Neuronal stem cell (in vitro differentiated cells): ENCODE measurements at regions not wholly inside any gene's neighbourhood (a gene's known extent, or its start where the extent isn't known, plus 50 kb on each side); places are given as distances from the start of the nearest gene placed in this dataset.

ENCODE experiments used
- DNase-seq: peaks from one replicate; pipeline ENCODE4 v3.0.0-alpha.2; 2013; ENCODE audit warnings: low spot score
- H2AFZ ChIP-seq: one replicate; pipeline ENCODE4 v1.6.1; 2013; ENCODE audit warnings: mild to moderate bottlenecking, low read length, inconsistent platforms
- H2AK5ac ChIP-seq: 2 replicates; pipeline ENCODE4 v1.6.1; 2013; ENCODE audit warnings: low read depth, mild to moderate bottlenecking, inconsistent platforms, low read length, moderate library complexity, mixed read lengths
- H2BK120ac ChIP-seq: 2 replicates; pipeline ENCODE4 v1.6.1; 2013; ENCODE audit warnings: low read depth, mild to moderate bottlenecking, inconsistent platforms, low read length, moderate library complexity, mixed read lengths
- H2BK12ac ChIP-seq: one replicate; pipeline ENCODE4 v1.6.1; 2013; ENCODE audit warnings: low read length, inconsistent platforms
- H2BK15ac ChIP-seq: 2 replicates; pipeline ENCODE4 v1.6.1; 2013; ENCODE audit warnings: mild to moderate bottlenecking, low read length, inconsistent platforms, mixed read lengths
- H2BK5ac ChIP-seq: one replicate; pipeline ENCODE4 v1.6.1; 2013; ENCODE audit warnings: inconsistent platforms, mild to moderate bottlenecking, low read length, moderate library complexity
- H3K14ac ChIP-seq: one replicate; pipeline ENCODE4 v1.6.1; 2013; ENCODE audit warnings: low read length, inconsistent platforms
- H3K18ac ChIP-seq: 2 replicates; pipeline ENCODE4 v1.6.1; 2013; ENCODE audit warnings: low read length, inconsistent platforms
- H3K23ac ChIP-seq: 2 replicates; pipeline ENCODE4 v1.6.1; 2013; ENCODE audit warnings: low read depth, mild to moderate bottlenecking, mixed read lengths, low read length, inconsistent platforms; ENCODE audit not compliant: poor library complexity
- H3K27ac ChIP-seq: replicated peaks from 3 replicates; pipeline ENCODE4 v1.5.1; 2013; ENCODE audit warnings: low read length, inconsistent platforms
- H3K27me3 ChIP-seq, 3 experiments: 2 replicates each; pipeline ENCODE4 v1.6.1; 2013; ENCODE audit warnings: low read length in 3 of 3, mild to moderate bottlenecking in 2 of 3, inconsistent platforms in 1 of 3, low read depth in 1 of 3, mixed read lengths in 1 of 3, moderate library complexity in 1 of 3; ENCODE audit not compliant: control insufficient read depth in 3 of 3, insufficient read depth in 3 of 3
- H3K36me3 ChIP-seq, 2 donors: replicated peaks in 1 of 2; 2 replicates each; pipeline ENCODE4 v1.6.1; 2013; ENCODE audit warnings: low read length in 2 of 2; ENCODE audit not compliant: control insufficient read depth in 2 of 2, insufficient read depth in 2 of 2
- H3K4ac ChIP-seq: 2 replicates; pipeline ENCODE4 v1.6.1; 2013; ENCODE audit warnings: inconsistent platforms, mild to moderate bottlenecking, low read length, moderate library complexity
- H3K4me1 ChIP-seq, 2 donors: 1 replicate in 1 of 2; 2 replicates in 1 of 2; pipeline ENCODE4 v1.6.1; 2013; ENCODE audit warnings: low read length in 2 of 2, low read depth in 1 of 2; ENCODE audit not compliant: control insufficient read depth in 2 of 2, insufficient read depth in 1 of 2
- H3K4me2 ChIP-seq: one replicate; pipeline ENCODE4 v1.6.1; 2013; ENCODE audit warnings: mild to moderate bottlenecking, low read length, inconsistent platforms; ENCODE audit not compliant: insufficient read depth, poor library complexity, severe bottlenecking
- H3K4me3 ChIP-seq, 2 donors: 2 replicates each; pipeline ENCODE4 v1.5.1; 2013; ENCODE audit warnings: low read length in 2 of 2, mild to moderate bottlenecking in 2 of 2, inconsistent platforms in 1 of 2, moderate library complexity in 1 of 2
- H3K79me1 ChIP-seq: one replicate; pipeline ENCODE4 v1.6.1; 2013; ENCODE audit warnings: low read depth, mild to moderate bottlenecking, inconsistent platforms, low read length, moderate library complexity
- H3K9ac ChIP-seq: one replicate; pipeline ENCODE4 v1.6.1; 2013; ENCODE audit warnings: mild to moderate bottlenecking, low read depth, low read length, inconsistent platforms; ENCODE audit not compliant: poor library complexity
- H3K9me3 ChIP-seq, 2 donors: replicated peaks in 1 of 2; 2 replicates each; pipeline versions ENCODE3 to v1.6.1; 2013; ENCODE audit warnings: low read length in 2 of 2, mild to moderate bottlenecking in 2 of 2, inconsistent platforms in 1 of 2, low read depth in 1 of 2, mixed read lengths in 1 of 2, moderate library complexity in 1 of 2; ENCODE audit not compliant: control insufficient read depth in 2 of 2, insufficient read depth in 1 of 2
- H4K8ac ChIP-seq: one replicate; pipeline ENCODE4 v1.6.1; 2013; ENCODE audit warnings: low read depth, mild to moderate bottlenecking, inconsistent platforms, low read length, moderate library complexity
- H4K91ac ChIP-seq: one replicate; pipeline ENCODE4 v1.6.1; 2013; ENCODE audit warnings: low read length, low read depth, mild to moderate bottlenecking, inconsistent platforms; ENCODE audit not compliant: poor library complexity
- WGBS, 2 donors: extraction: QIAGEN DNeasy Blood & Tissue Kit; methylation state at CpG; one replicate each; pipeline ENCODE4 v1.1.7; 2013; ENCODE audit warnings: missing lambda C conversion rate in 2 of 2, mixed read lengths in 1 of 2; ENCODE audit not compliant: insufficient read length in 2 of 2, insufficient replicate concordance in 1 of 2; ENCODE audit errors: extremely low coverage in 2 of 2; 5-methylcytosine and 5-hydroxymethylcytosine counted together

- Histone ChIP-seq H3K9me3 (no peaks in the 10 kb centered on the region), H3K9ac (no peak overlapping the region), H3K4me3 (no peak overlapping the region), H3K27ac (no peak overlapping the region), H3K79me1 (no peaks in the 10 kb centered on the region), H3K23ac (no peak overlapping the region), H2BK15ac (no peak overlapping the region), H3K36me3 (no peaks in the 10 kb centered on the region), H3K4me1 (peaks cover 0 to 4% of the 10 kb centered on the region in 2 donors), H2AFZ (no peak overlapping the region), H3K4ac (no peak overlapping the region), H2AK5ac (no peak overlapping the region), H4K91ac (no peak overlapping the region), H3K4me2 (no peak overlapping the region), H3K18ac (no peak overlapping the region), H3K14ac (no peak overlapping the region), H2BK12ac (no peak overlapping the region), H2BK120ac (no peak overlapping the region), H3K27me3 (no peaks in the 10 kb centered on the region), H4K8ac (no peak overlapping the region), H2BK5ac (no peak overlapping the region)
- no CpG with 5 or more reads among the region's 4 CpGs for WGBS, 2 donors
- no peak for DNase-seq
Observed at GRCh38 chr5:122703203-122703602, 71.7 kb upstream of the SNX2 start.

- no peaks in the 10 kb centered on the region for H3K36me3 ChIP-seq
- no peak overlapping the region for H3K14ac ChIP-seq
- no peak overlapping the region for H3K4me3 ChIP-seq
- H2BK120ac ChIP-seq, result no peak overlapping the region
- H3K27me3 ChIP-seq, result no peaks in the 10 kb centered on the region
- H3K4me2 ChIP-seq, result no peak overlapping the region
- H3K18ac ChIP-seq, result no peak overlapping the region
- H3K9ac ChIP-seq, result no peak overlapping the region
- H3K9me3 ChIP-seq, result no peaks in the 10 kb centered on the region
- H3K4me1 ChIP-seq, result peaks cover 0 to 2% of the 10 kb centered on the region in 2 donors
- H4K91ac ChIP-seq, result no peak overlapping the region
- DNase-seq, result no peak
- no peak overlapping the region for H2AFZ ChIP-seq
- WGBS, 2 donors, result no CpG with 5 or more reads among the region's 4 CpGs
- no peak overlapping the region for H3K4ac ChIP-seq
- H2BK5ac ChIP-seq, result no peak overlapping the region
- H2BK12ac ChIP-seq, result no peak overlapping the region
- no peak overlapping the region for H3K23ac ChIP-seq
- no peak overlapping the region for H2AK5ac ChIP-seq
- no peak overlapping the region for H3K27ac ChIP-seq
- H3K79me1 ChIP-seq, result no peaks in the 10 kb centered on the region
- no peak overlapping the region for H2BK15ac ChIP-seq
- H4K8ac ChIP-seq, result no peak overlapping the region
Observed at GRCh38 chr5:122704247-122705036, 70.4 kb upstream of the SNX2 start.

GRCh38 chr5:122705851-122706250 lies 69.0 kb upstream of the SNX2 start:
- Histone ChIP-seq H3K4me1 (no peaks in the 10 kb centered on the region), H3K36me3 (no peaks in the 10 kb centered on the region), H2BK120ac (no peak overlapping the region), H3K18ac (no peak overlapping the region), H3K23ac (no peak overlapping the region), H4K91ac (no peak overlapping the region), H3K9me3 (no peaks in the 10 kb centered on the region), H2BK12ac (no peak overlapping the region), H3K79me1 (no peaks in the 10 kb centered on the region), H3K9ac (no peak overlapping the region), H3K4ac (no peak overlapping the region), H2BK5ac (no peak overlapping the region), H3K27ac (no peak overlapping the region), H3K4me2 (no peak overlapping the region), H3K14ac (no peak overlapping the region), H2AK5ac (no peak overlapping the region), H3K27me3 (no peaks in the 10 kb centered on the region), H2AFZ (no peak overlapping the region), H2BK15ac (no peak overlapping the region), H3K4me3 (no peak overlapping the region), H4K8ac (no peak overlapping the region)
- DNase-seq, result no peak
- WGBS, 2 donors, result no CpG with 5 or more reads among the region's 1 CpG

GRCh38 chr5:122707796-122708195 lies 67.1 kb upstream of the SNX2 start:
- no peak overlapping the region for H2BK12ac ChIP-seq
- no peak for DNase-seq

More at GRCh38 chr5:122707796-122708195, 67.1 kb upstream of the SNX2 start:
- no peak overlapping the region for H4K8ac ChIP-seq
- no peaks in the 10 kb centered on the region for H3K9me3 ChIP-seq
- no peaks in the 10 kb centered on the region for H3K4me1 ChIP-seq
- no peak overlapping the region for H3K4me2 ChIP-seq
- H2AK5ac ChIP-seq, result no peak overlapping the region
- H3K27ac ChIP-seq, result no peak overlapping the region
- H3K23ac ChIP-seq, result no peak overlapping the region
- no peak overlapping the region for H2BK15ac ChIP-seq
- no peak overlapping the region for H2AFZ ChIP-seq
- no peak overlapping the region for H2BK5ac ChIP-seq
- no peaks in the 10 kb centered on the region for H3K79me1 ChIP-seq
- H3K4me3 ChIP-seq, result no peak overlapping the region
- no peak overlapping the region for H3K14ac ChIP-seq
- no peak overlapping the region for H3K18ac ChIP-seq
- no peaks in the 10 kb centered on the region for H3K27me3 ChIP-seq
- no peak overlapping the region for H2BK120ac ChIP-seq
- no peak overlapping the region for H3K9ac ChIP-seq
- no peak overlapping the region for H4K91ac ChIP-seq
- H3K4ac ChIP-seq, result no peak overlapping the region
- H3K36me3 ChIP-seq, result no peaks in the 10 kb centered on the region
